GM18505 (cell line): ENCODE measurements at regions not wholly inside any gene's neighbourhood (a gene's known extent, or its start where the extent isn't known, plus 50 kb on each side); places are given as distances from the start of the nearest gene placed in this dataset.
"Not testable (repeated sequence)": the region's sequence is repeated elsewhere in the genome, so short reads cannot be mapped to it uniquely, and the experiment has no call there.

Source experiments
- ATAC-seq: cut with Tn5 transposase; IDR thresholded peaks from one replicate; pipeline ENCODE4 v1.9.1; 2021; ENCODE audit not compliant: unreplicated experiment
- POLR2A ChIP-seq: IDR thresholded peaks from 4 replicates; pipeline ENCODE4 v1.6.1; 2011; ENCODE audit warnings: borderline replicate concordance; ENCODE audit not compliant: insufficient read depth, insufficient read length; ENCODE audit errors: extremely low read depth

DNA sequence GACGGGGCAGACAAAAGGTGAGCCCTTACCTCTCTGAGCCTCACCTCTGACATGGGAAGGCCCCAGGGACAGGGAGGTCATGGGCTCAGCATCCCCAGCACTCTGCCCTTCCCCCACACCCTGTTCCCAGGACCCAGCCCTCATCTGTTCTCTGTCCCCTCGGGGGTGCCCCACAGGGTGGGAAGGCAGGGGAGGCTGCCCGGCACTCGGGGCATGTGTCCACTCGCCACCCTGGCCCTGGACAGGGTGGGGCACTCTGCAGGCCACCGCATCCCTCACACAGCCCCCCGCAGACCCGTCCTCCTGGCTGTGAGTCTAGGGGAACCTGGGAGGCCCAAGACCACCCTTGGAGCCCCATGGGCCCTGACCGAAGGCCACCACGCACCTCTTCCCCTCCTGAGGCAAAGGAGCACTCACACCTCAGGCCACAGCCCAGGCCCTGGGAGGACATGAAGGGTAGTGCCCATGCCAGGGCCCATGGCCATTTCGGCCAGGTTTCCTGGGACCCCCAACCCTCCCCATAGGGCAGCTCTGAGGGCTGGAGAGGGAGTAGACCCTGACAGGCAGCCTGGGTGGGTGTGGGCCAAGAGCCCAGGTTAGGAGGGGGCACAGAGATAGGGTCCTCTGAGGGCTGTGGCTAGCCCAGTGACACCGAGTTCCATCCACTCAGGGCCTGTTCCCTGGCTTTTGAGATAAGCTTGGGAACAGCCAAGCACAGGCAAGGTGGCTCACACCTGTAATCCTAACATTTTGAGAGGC is 193.1 kb downstream of the IGLL1 start:
- no peak for ATAC-seq
- no peak for TF ChIP-seq POLR2A

DNA sequence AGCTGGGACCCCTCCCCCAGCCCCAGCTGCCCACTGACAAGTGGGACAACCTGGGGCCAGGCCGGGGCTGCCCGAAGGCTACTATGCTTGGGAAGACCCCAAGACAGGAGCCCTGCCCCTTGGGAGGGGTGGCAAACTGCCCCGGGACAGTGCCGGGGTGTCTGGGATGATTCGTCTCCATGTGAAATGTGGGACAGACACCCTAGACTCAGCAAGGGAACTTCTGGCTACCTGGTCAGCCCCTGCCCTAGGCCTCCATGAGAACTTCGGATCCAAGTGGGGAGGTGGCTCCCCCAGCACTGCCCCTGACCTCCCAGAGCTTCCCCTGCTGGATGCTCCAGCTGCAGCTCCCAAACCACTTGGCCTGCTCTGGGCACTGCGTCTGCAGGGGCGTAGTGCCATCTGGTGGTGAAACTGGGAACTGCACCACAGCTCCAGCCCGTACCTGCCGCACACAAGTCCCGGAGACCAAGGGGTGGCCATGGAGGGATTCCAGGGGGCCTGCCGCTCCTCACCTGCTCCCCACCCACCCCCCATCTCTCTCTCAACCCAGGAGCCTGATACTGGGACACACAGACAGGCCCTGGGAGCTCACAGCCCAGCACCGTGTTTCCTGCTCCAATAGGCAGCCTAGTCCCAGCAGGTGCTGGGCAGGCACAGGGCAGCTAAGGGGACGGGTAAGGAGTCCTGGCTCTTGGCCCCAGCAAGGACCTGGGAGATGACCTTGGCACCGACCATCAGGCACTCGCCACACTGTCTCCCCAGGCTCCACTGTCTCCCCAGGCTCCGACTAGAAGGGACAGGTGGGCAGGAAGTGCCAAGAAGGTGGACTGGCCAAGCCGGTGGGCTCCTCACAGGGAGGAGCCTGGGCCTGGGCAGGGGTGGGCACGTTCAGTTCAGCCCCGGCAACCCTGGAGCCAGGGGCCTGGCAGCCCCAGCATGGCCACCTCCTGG is 194.1 kb downstream of the IGLL1 start:
- ATAC-seq: no peak

DNA sequence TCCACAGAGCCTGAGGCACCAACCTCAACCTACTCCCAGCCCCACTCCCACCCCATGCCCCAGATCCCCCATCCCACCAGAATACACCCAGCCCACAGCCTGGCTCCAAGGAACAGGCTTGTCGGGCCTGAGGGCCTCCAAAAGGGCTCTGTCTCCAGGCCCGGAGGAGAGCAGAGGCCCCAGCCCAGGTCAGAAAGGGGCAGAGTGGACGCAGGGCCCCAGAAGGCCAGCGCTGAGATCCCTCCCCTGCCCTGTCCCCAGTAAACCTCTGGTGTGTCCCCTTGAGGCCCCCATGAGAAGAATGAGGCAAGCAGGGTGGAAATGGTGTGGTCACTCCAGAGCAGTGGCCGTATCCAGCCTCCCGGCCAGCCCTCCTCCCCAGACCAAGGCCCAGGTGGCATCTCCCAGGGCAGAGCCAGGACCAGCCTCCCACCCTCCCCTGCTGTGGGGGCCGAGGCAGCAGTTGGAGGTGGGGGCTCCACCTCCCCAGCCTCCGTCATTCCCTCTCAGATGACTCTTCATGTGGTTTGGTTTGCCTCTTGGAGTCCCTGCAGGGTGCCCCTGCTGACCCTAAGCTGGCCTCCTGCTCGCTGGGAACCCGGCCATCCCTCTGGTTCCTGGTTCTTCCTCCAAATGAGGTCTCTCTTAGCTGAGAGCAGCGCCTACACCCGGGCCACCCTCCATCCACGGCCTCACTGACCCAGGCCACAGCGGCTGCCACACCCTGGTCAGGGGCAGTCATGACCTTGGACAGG is 195.0 kb downstream of the IGLL1 start:
- no peak for ATAC-seq
- no peak for TF ChIP-seq POLR2A

More for the DNA sequence above, 194.1 kb downstream of the IGLL1 start:
- TF ChIP-seq POLR2A: no peak

DNA sequence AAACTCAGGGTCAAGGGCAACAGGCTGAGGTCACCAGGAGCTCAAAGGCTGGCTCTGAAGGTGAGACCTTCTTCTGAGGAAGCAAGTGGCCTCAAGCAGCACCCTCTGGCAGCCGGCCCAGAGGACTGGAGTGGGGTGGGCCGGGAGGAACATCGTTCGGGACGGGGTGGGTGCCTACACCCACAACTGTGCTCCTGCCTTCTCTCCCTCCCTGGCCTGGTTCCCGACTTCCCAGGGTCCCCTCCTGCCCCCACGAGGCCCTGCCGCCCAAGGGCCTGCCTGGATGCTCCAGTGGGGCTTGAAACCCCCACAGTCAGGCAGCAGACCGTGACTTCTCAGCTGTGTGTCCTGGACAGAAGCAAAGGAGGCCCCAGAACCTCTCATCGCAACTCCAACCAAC is 195.7 kb downstream of the IGLL1 start:
- TF ChIP-seq POLR2A: no peak
- ATAC-seq: no peak

DNA sequence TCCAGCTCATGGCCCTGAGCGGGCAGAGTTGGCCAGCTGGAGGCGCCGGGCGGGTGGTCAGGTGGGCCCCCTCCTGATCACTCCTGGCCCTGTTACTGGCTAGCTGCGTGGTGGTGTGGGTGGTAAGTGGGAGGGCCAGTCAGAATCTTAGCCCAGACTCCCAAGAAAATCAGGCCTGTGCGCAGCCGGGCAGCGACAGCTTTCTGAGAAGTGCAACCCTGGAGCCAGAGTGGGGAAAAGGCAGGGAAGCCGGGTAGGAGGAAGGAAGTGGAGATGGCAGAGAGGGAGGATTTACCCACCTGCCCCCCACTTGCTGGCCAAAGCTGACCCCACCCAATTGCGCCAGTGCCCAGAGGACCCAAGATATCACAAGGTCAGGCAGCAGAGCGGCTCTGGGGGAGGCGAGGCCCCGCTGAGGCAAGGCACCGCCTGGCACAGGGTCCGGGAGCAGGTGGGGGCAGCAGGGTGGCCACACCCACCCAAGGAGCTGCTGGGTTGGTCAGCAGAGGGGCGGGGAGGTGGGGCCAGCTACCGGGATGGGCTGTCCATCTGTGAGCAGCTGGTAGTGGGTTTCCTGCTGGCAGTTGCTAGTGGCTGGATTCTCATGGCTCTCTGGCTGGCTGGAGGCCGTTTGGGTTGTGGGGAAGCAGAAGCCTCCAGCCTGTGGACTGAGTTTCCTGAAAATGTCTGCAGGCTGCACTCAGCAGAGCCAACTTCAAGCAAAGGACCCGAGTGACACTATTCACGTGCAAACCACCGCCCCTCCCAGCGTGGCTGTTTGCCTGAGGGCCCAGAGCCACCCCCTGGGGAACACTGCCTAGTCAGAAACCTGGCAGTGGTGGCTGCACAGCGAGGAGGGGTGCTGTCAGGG is 196.4 kb downstream of the IGLL1 start:
- ATAC-seq: no peak

DNA sequence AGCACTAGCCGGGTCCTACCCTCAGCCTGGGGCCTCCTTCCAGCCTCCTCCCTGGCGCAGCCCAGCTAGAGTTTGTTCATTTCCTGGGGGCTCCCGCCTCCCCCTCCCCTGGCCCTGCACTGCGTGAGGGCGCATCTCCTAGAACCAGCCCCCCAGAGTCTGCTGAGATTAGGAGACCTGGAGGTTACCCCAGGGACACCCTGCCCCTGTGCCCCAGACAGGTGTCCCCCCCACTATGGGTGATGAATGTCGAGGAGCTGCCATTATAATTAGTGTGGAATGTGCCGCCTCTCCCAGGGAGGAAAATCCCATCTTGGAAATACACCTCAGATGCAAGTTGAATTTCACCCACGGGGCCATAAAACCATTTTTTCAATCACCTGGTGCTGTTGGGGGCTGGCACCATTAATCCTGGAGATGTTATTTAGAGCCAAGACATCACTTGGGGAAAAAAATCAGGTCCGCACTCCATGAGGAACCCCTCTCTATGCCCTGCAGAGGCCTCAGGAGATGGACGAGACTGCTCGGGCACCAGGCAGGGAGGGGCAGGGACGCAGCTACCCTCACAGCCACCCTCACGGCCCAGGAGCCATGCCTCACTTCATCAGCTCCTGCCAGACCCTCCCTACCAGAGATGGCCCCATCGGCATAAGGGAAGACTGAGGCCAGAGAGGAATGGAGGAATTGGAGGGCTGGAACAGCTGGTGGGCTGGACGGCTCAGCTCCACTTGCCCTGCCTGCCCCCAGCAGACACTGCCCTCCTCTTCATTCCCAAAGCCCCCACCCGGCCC is 197.5 kb downstream of the IGLL1 start:
- ATAC-seq: no peak
- no peak for TF ChIP-seq POLR2A

More for the DNA sequence above, 196.4 kb downstream of the IGLL1 start:
- TF ChIP-seq POLR2A: no peak

DNA sequence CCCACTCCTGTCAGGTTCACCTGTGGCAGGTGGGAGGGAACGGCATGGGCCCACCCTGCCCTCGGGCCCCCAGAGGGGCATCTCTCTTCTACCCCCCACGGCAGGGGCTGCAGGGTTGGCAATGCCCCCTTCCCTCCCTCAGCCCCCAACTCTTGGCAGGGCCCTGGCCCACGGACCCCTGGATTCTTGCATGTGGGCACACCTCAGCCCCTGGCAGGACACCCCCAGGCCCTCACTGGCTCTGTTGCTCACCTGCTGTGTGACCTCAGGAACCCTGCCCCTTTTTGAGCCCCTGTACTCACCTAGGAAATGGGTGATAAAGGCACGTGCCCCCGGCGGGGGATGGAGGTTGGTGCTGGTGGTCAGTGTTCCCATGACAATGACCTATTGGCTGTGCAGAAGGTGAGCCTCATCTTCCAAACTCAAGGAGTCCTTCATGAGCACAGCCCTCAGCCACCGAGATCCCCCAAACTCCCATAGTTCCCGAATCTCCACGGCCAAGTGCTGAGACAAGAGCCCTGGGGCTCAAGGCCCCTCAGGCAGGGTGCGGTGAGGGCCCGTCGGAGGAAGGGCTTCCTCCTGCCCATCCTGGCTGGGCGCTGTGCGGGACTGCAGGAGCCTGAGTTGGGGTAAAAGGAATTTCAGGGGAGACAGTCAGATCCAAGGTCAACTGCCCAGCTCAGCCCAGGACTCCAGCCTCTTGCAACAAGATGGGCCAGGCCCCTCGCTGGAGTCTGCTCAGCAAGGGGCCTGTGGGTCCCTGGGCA is 198.2 kb downstream of the IGLL1 start:
- no peak for TF ChIP-seq POLR2A
- ATAC-seq: no peak

DNA sequence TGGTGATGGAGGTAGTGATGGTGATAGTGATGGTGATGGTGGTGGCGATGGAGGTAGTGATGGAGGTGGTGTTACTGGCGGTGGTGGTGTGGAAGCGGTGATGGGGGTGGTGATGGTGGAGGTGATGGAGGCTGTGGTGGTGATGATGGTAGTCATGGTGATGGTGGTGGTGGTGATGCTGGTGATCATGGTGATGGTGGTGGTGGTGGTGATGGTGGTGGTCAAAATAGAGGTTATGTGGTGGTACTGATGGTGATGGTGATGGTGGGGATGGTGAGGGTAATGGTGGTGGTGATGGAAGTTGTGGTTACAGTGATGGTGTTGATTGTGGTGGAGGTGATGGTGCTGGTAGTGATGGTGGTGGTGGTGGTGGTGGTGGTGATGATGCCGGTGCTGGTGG is 199.2 kb downstream of the IGLL1 start:
- no peak for TF ChIP-seq POLR2A
- no peak for ATAC-seq

DNA sequence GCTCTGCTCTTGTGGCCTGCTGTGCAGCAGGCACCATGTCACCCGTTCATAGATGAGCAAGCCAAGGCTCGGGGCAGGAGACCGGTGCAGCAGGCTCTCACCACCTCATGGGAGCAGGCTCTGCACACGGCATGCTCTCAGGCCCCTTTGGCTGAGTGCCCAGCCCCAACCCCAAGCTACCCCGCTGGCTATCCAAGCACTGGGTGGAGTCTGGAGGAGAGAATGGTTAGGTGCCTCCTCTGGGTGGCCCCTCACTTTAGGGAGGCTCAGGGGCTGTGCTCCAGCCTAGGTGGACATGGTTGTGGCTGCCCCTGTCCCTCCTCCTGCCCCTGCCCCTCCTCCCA is 199.9 kb downstream of the IGLL1 start:
- no peak for ATAC-seq
- TF ChIP-seq POLR2A: no peak

DNA sequence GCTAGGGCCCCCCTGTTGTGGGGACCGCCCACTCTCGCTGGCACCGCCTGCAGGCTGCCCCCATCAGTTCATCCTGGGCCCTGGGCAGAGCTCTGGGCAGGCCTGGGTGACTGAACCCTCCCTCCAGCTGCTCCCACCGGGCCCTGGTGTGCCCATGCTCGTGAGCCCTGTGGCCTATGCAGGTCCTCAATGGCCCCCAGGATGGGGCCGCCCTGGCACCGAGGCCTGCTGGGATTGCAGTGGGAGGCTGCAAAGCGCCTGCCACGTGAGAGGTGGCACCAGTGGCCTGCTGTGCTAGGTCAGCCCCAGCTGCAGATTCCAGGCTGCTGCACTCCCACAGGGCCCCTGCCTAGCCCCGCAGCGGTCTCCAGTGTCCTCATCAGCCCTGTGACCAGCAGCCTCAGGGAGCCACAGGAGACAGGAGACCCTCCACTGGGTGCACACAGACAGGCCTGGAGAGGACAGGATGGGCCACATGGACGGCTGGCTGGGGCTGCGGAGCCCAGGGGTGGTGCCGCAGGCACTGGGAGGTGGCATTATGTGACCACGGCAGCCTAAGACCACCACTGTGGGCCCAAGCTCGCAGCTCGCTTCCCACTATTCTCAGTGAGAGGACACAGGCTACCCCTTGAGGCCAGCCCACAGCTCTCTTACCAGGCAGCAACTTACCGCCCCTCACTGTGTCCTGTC is 199.4 kb downstream of the BCR start:
- ATAC-seq: not testable (repeated sequence)

DNA sequence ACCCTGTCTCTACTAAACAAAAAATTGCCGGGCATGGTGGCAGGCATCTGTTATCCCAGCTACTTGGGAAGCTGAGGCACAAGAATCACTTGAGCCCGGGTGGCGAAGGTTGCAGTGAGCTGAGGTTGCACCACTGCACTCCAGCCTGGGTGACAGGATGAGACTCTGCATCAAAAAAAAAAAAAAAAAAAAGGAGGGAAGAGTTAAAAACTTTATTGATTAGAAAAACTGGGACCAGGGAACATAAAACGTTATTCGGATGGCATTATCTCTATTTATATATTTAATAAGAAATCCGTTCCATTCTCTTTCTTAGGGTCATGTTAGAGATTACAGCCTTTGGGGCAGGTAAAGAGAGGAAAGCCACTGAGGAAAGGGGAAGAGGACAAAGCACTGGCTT is 197.5 kb downstream of the BCR start:
- ATAC-seq: no peak
- TF ChIP-seq POLR2A: no peak
